ENCODE measurements at regions not wholly inside any gene's neighbourhood (a gene's known extent, or its start where the extent isn't known, plus 50 kb on each side); places are given as distances from the start of the nearest gene placed in this dataset.

- TF ChIP-seq SUZ12 (IDR thresholded peaks at IDR 0.05; ENCODE audit: low read length) (no peak), MAX (IDR thresholded peaks at IDR 0.05) (no peak), EZH2 (IDR thresholded peaks at IDR 0.05; ENCODE audit: low read depth, low read length, severe bottlenecking) (no peak), CTCF (IDR thresholded peaks at IDR 0.05; ENCODE audit: control extremely low read depth in 1 of 3, insufficient read depth in 1 of 3, low read depth in 1 of 3, low read length in 3 of 3) (no peak), CHD2 (IDR thresholded peaks at IDR 0.05; ENCODE audit: low read length) (no peak)
Measured at GRCh38 chr18:41121116-41121826, 833.8 kb upstream of the PIK3C3 start.

Data from H1 (cell line).